H9 (cell line): ENCODE measurements at regions not wholly inside any gene's neighbourhood (a gene's known extent, or its start where the extent isn't known, plus 50 kb on each side); places are given as distances from the start of the nearest gene placed in this dataset.

Experiments
- DNase-seq: peaks from one replicate; pipeline ENCODE4 v3.0.0-alpha.2; 2017
- H2AFZ ChIP-seq: one replicate; pipeline ENCODE4 v1.6.1; 2013; ENCODE audit warnings: mild to moderate bottlenecking, low read length, control low read depth, moderate library complexity
- H2AK5ac ChIP-seq: 2 replicates; pipeline ENCODE4 v1.6.1; 2013; ENCODE audit warnings: low read length, control low read depth, mixed read lengths; ENCODE audit not compliant: insufficient read length
- H2BK120ac ChIP-seq: one replicate; pipeline ENCODE4 v1.6.1; 2013; ENCODE audit warnings: low read depth, mild to moderate bottlenecking, low read length, control low read depth, inconsistent platforms; ENCODE audit not compliant: poor library complexity, severe bottlenecking
- H2BK12ac ChIP-seq: 2 replicates; pipeline ENCODE4 v1.6.1; 2013; ENCODE audit warnings: low read length, control low read depth, mixed read lengths, low read depth; ENCODE audit not compliant: insufficient read length
- H2BK15ac ChIP-seq: 2 replicates; pipeline ENCODE4 v1.6.1; 2013; ENCODE audit warnings: low read depth, low read length, control low read depth
- H2BK20ac ChIP-seq: one replicate; pipeline ENCODE4 v1.6.1; 2013; ENCODE audit warnings: low read depth, mild to moderate bottlenecking, low read length, control low read depth, inconsistent platforms; ENCODE audit not compliant: poor library complexity, severe bottlenecking
- H2BK5ac ChIP-seq: 2 replicates; pipeline ENCODE4 v1.6.1; 2013; ENCODE audit warnings: low read length, control low read depth, mixed read lengths; ENCODE audit not compliant: insufficient read length
- H3K14ac ChIP-seq: 2 replicates; pipeline ENCODE4 v1.6.1; 2013; ENCODE audit warnings: low read length, control low read depth; ENCODE audit not compliant: insufficient read depth
- H3K18ac ChIP-seq: 2 replicates; pipeline ENCODE4 v1.6.1; 2013; ENCODE audit warnings: low read depth, mild to moderate bottlenecking, mixed read lengths, low read length, control low read depth; ENCODE audit not compliant: insufficient read length
- H3K23ac ChIP-seq: 2 replicates; pipeline ENCODE4 v1.6.1; 2013; ENCODE audit warnings: low read length, control low read depth, mixed read lengths, low read depth; ENCODE audit not compliant: insufficient read length
- H3K23me2 ChIP-seq: 2 replicates; pipeline ENCODE4 v1.6.1; 2013; ENCODE audit warnings: low read depth, mild to moderate bottlenecking, mixed read lengths, low read length, control low read depth; ENCODE audit not compliant: insufficient read length, poor library complexity, severe bottlenecking
- H3K27ac ChIP-seq: 2 replicates; pipeline ENCODE4 v1.5.1; 2013; ENCODE audit warnings: low read length, control low read depth, mixed read lengths, low read depth; ENCODE audit not compliant: insufficient read length
- H3K27me3 ChIP-seq: 2 replicates; pipeline ENCODE4 v1.6.1; 2013; ENCODE audit warnings: low read length, control low read depth, inconsistent platforms; ENCODE audit not compliant: insufficient read depth
- H3K4ac ChIP-seq: 2 replicates; pipeline ENCODE4 v1.6.1; 2013; ENCODE audit warnings: low read depth, mild to moderate bottlenecking, control low read depth, inconsistent platforms, low read length, moderate library complexity
- H3K4me1 ChIP-seq: 2 replicates; pipeline ENCODE4 v1.6.1; 2013; ENCODE audit warnings: low read length, control low read depth, inconsistent platforms; ENCODE audit not compliant: insufficient read depth
- H3K4me2 ChIP-seq: 2 replicates; pipeline ENCODE4 v1.6.1; 2013; ENCODE audit warnings: low read length, control low read depth, mixed read lengths; ENCODE audit not compliant: insufficient read length, insufficient read depth
- H3K56ac ChIP-seq: 2 replicates; pipeline ENCODE4 v1.6.1; 2013; ENCODE audit warnings: low read depth, mild to moderate bottlenecking, mixed read lengths, low read length, control low read depth; ENCODE audit not compliant: insufficient read length
- H3K79me1 ChIP-seq: 2 replicates; pipeline ENCODE4 v1.6.1; 2013; ENCODE audit warnings: low read depth, mild to moderate bottlenecking, moderate library complexity, low read length, control low read depth, inconsistent platforms; ENCODE audit not compliant: insufficient read depth, poor library complexity, severe bottlenecking
- H3K79me2 ChIP-seq: 2 replicates; pipeline ENCODE4 v1.6.1; 2013; ENCODE audit warnings: low read length, control low read depth, inconsistent platforms; ENCODE audit not compliant: insufficient read depth
- H3K9ac ChIP-seq: 2 replicates; pipeline ENCODE4 v1.6.1; 2013; ENCODE audit warnings: low read length, control low read depth, mixed read lengths; ENCODE audit not compliant: insufficient read length; ENCODE audit errors: extremely low read depth
- H3K9me3 ChIP-seq: one replicate; pipeline ENCODE4 v1.6.1; 2013; ENCODE audit warnings: low read depth, low read length, inconsistent platforms; ENCODE audit not compliant: control insufficient read depth
- H3T11ph ChIP-seq: one replicate; pipeline ENCODE4 v1.6.1; 2013; ENCODE audit warnings: mild to moderate bottlenecking, low read length, control low read depth, inconsistent platforms
- H4K20me1 ChIP-seq: one replicate; pipeline ENCODE4 v1.6.1; 2013; ENCODE audit not compliant: control insufficient read depth, insufficient read length, insufficient read depth
- H4K5ac ChIP-seq: 2 replicates; pipeline ENCODE4 v1.6.1; 2013; ENCODE audit warnings: low read depth, mild to moderate bottlenecking, mixed read lengths, low read length, control low read depth; ENCODE audit not compliant: insufficient read length
- H4K8ac ChIP-seq: replicated peaks from 2 replicates; pipeline ENCODE4 v1.6.1; 2013; ENCODE audit warnings: low read length, control low read depth, mixed read lengths, low read depth; ENCODE audit not compliant: insufficient read length
- H4K91ac ChIP-seq: 2 replicates; pipeline ENCODE4 v1.6.1; 2013; ENCODE audit warnings: low read depth, mild to moderate bottlenecking, moderate library complexity, mixed read lengths, low read length, control low read depth; ENCODE audit not compliant: insufficient read length
- H3K27ac Mint-ChIP-seq, 3 experiments: 2 replicates in 2 of 3; 3 replicates in 1 of 3; pipeline ENCODE4 v1.8.0; 2020 to 2021; ENCODE audit warnings: mixed read lengths in 3 of 3, mild to moderate bottlenecking in 1 of 3, moderate library complexity in 1 of 3
- H3K27me3 Mint-ChIP-seq: 2 replicates; pipeline ENCODE4 v1.8.0; 2021; ENCODE audit warnings: low read depth, mild to moderate bottlenecking, moderate library complexity, mixed read lengths
- H3K36me3 Mint-ChIP-seq, 3 experiments: 2 replicates in 2 of 3; 3 replicates in 1 of 3; pipeline ENCODE4 v1.8.0; 2020 to 2021; ENCODE audit warnings: low read depth in 3 of 3, mixed read lengths in 3 of 3; ENCODE audit not compliant: insufficient read depth in 1 of 3
- H3K4me1 Mint-ChIP-seq, 2 experiments: 2 replicates each; pipeline ENCODE4 v1.8.0; 2020; ENCODE audit warnings: mixed read lengths in 2 of 2
- H3K4me3 Mint-ChIP-seq, 2 experiments: 2 replicates in 1 of 2; 3 replicates in 1 of 2; pipeline ENCODE4 v1.8.0; 2020 to 2021; ENCODE audit warnings: mild to moderate bottlenecking in 2 of 2, mixed read lengths in 2 of 2, moderate library complexity in 1 of 2
- H3K9me3 Mint-ChIP-seq, 2 experiments: 2 replicates in 1 of 2; 3 replicates in 1 of 2; pipeline ENCODE4 v1.8.0; 2020; ENCODE audit warnings: mild to moderate bottlenecking in 2 of 2, mixed read lengths in 2 of 2, moderate library complexity in 1 of 2
- CTCF ChIP-seq: fragments of 200-600 bp; sonication (generic); conservative IDR thresholded peaks from 3 replicates; pipeline ENCODE4 v1.8.0; 2021; ENCODE audit warnings: antibody characterized with exemption, mild to moderate bottlenecking
- WGBS: extraction: QIAGEN DNeasy Blood & Tissue Kit; methylation state at CpG from one replicate; pipeline ENCODE4 v1.1.7; 2013; ENCODE audit warnings: missing lambda C conversion rate, low lambda C conversion rate, mixed read lengths; ENCODE audit not compliant: insufficient read length; ENCODE audit errors: extremely low coverage; 5-methylcytosine and 5-hydroxymethylcytosine counted together

- H3K4me1 ChIP-seq: no peaks in the 10 kb centered on the region
- Mint-ChIP-seq H3K4me3 (no peak overlapping the region), H3K27ac (no peak overlapping the region), H3K36me3 (no peaks in the 10 kb centered on the region), H3K27me3 (no peaks in the 10 kb centered on the region; the same call in 1 of the 2 replicates), H3K9me3 (no peaks in the 10 kb centered on the region), H3K4me1 (no peaks in the 10 kb centered on the region)
- no peak overlapping the region for H2BK5ac ChIP-seq
- no peak overlapping the region for H3K4me2 ChIP-seq
- TF ChIP-seq CTCF: no peak
- no peaks in the 10 kb centered on the region for H3K27me3 ChIP-seq
- H3K27ac ChIP-seq: no peak overlapping the region
- H3K79me2 ChIP-seq: no peaks in the 10 kb centered on the region
- no peak overlapping the region for H3K56ac ChIP-seq
- H2AFZ ChIP-seq: no peak overlapping the region
- H4K91ac ChIP-seq: no peak overlapping the region
- no peak overlapping the region for H3T11ph ChIP-seq
- H3K9ac ChIP-seq: no peak overlapping the region
- no peaks in the 10 kb centered on the region for H3K79me1 ChIP-seq
- no peak for DNase-seq
- no peak overlapping the region for H3K23ac ChIP-seq
- no peak overlapping the region for H4K5ac ChIP-seq
- no CpG with 5 or more reads among the region's 2 CpGs for WGBS
- no peak overlapping the region for H2AK5ac ChIP-seq
- no peak overlapping the region for H2BK12ac ChIP-seq
- no peak overlapping the region for H2BK120ac ChIP-seq
- H4K20me1 ChIP-seq: no peaks in the 10 kb centered on the region
- no peaks in the 10 kb centered on the region for H3K9me3 ChIP-seq
- no peak overlapping the region for H3K14ac ChIP-seq
- no peak overlapping the region for H3K18ac ChIP-seq
- no peak overlapping the region for H3K4ac ChIP-seq
- no peaks in the 10 kb centered on the region for H3K23me2 ChIP-seq
- H2BK15ac ChIP-seq: no peak overlapping the region
- H2BK20ac ChIP-seq: no peak overlapping the region
- H4K8ac ChIP-seq: no peak overlapping the region
These were observed 749.6 kb downstream of the RAB28 start for GRCh38 chr4:12734586-12734985.
